OCI-LY1 (cell line): ENCODE measurements at regions not wholly inside any gene's neighbourhood (a gene's known extent, or its start where the extent isn't known, plus 50 kb on each side); places are given as distances from the start of the nearest gene placed in this dataset.

ENCODE experiments used
- H2AFZ ChIP-seq: fragments of 200-600 bp; sonication (generic), shearing (Covaris generic); 2 replicates; pipeline ENCODE4 v1.6.0; 2014; ENCODE audit warnings: antibody characterized with exemption, mild to moderate bottlenecking, low read length
- H3F3A ChIP-seq: fragments of 200-600 bp; sonication (generic), shearing (Covaris generic); 2 replicates; pipeline ENCODE4 v1.6.0; 2014; ENCODE audit warnings: mild to moderate bottlenecking, antibody characterized with exemption, low read length, moderate library complexity; ENCODE audit not compliant: insufficient read depth
- H3K27ac ChIP-seq: fragments of 200-600 bp; sonication (generic); 2 replicates; pipeline ENCODE4 v1.5.1; 2014; ENCODE audit warnings: low read length, mixed run types, mild to moderate bottlenecking, low read depth; ENCODE audit not compliant: poor library complexity, severe bottlenecking
- H3K27me3 ChIP-seq: fragments of 200-600 bp; sonication (generic); 2 replicates; pipeline ENCODE4 v1.6.0; 2014; ENCODE audit warnings: antibody characterized with exemption, mild to moderate bottlenecking, low read length, moderate library complexity; ENCODE audit not compliant: insufficient read depth
- H3K36me3 ChIP-seq: fragments of 200-600 bp; sonication (generic); 2 replicates; pipeline ENCODE4 v1.6.1; 2014; ENCODE audit warnings: mild to moderate bottlenecking, antibody characterized with exemption, low read length, moderate library complexity, mixed read lengths; ENCODE audit not compliant: insufficient read depth
- H3K4me1 ChIP-seq: fragments of 200-600 bp; sonication (generic); 2 replicates; pipeline ENCODE4 v1.5.1; 2014; ENCODE audit warnings: mild to moderate bottlenecking, low read length, moderate library complexity; ENCODE audit not compliant: insufficient read depth, severe bottlenecking
- H3K4me2 ChIP-seq: fragments of 200-600 bp; sonication (generic), shearing (Covaris generic); 2 replicates; pipeline ENCODE4 v1.6.1; 2014; ENCODE audit warnings: low read length
- H3K4me3 ChIP-seq: fragments of 200-600 bp; sonication (generic); 2 replicates; pipeline ENCODE4 v1.5.1; 2014; ENCODE audit warnings: low read length, low read depth, mild to moderate bottlenecking, mixed read lengths; ENCODE audit not compliant: poor library complexity, severe bottlenecking
- H3K79me2 ChIP-seq: fragments of 200-600 bp; shearing (Covaris generic); 2 replicates; pipeline ENCODE4 v1.6.1; 2016; ENCODE audit warnings: mixed run types, low read length, mixed read lengths; ENCODE audit not compliant: insufficient read depth
- H3K9ac ChIP-seq: fragments of 200-600 bp; sonication (generic), shearing (Covaris generic); 2 replicates; pipeline ENCODE4 v1.6.1; 2014; ENCODE audit warnings: mild to moderate bottlenecking, low read length, mixed read lengths
- H3K9me2 ChIP-seq: fragments of 200-600 bp; sonication (generic), shearing (Covaris generic); 2 replicates; pipeline ENCODE4 v1.6.1; 2014; ENCODE audit warnings: low read depth, mild to moderate bottlenecking, low read length, mixed read lengths
- H3K9me3 ChIP-seq: fragments of 200-600 bp; shearing (Covaris generic); 2 replicates; pipeline ENCODE4 v1.6.1; 2014; ENCODE audit warnings: low read length, mixed read lengths
- H4K20me1 ChIP-seq: fragments of 200-600 bp; sonication (generic), shearing (Covaris generic); 2 replicates; pipeline ENCODE4 v1.6.0; 2016; ENCODE audit warnings: mild to moderate bottlenecking, low read length; ENCODE audit not compliant: insufficient read depth
- EZH2 ChIP-seq: fragments of 200-600 bp; sonication (generic), shearing (Covaris generic); IDR thresholded peaks from 2 replicates; pipeline ENCODE4 v1.8.0; 2017; ENCODE audit warnings: borderline replicate concordance, mixed run types, mild to moderate bottlenecking, antibody characterized with exemption, low read length, moderate library complexity, mixed read lengths
- TF ChIP-seq, protein P1 (sequence below): fragments of 200-600 bp; sonication (generic), shearing (Covaris generic); IDR thresholded peaks from 2 replicates; pipeline ENCODE4 v1.5.1; 2017; ENCODE audit warnings: mild to moderate bottlenecking, antibody characterized with exemption, low read length, moderate library complexity, mixed read lengths

DNA sequence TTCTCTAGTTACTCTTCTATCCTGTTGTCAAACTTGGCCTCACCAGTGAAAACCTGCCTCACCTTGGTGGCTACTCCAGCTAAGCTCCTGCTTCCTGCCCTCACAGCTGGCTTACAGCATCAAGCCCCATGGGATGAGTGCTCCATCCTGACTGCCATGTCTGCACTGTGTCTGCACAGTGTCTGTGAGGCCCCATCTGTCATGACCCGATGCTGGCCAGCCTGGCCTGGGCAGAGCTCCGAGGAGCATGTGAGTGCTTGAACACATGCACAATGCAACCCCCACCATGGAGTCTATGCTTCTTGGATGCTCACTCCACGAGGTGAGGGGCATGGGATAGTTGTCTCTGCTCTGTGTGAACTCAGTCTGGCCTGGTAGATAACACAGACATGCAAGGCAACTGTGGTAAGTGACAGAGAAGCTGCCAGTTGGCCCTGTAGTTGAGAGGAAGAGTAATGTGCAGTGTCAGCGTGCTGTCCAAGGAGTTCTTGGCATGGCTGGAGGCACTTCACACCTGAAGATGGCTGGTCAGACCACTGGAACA, 207.1 kb upstream of the ZNF32 start:
- no peaks in the 10 kb centered on the region for H4K20me1 ChIP-seq
- H3K9me3 ChIP-seq: no peaks in the 10 kb centered on the region
- TF ChIP-seq, protein P1, sequence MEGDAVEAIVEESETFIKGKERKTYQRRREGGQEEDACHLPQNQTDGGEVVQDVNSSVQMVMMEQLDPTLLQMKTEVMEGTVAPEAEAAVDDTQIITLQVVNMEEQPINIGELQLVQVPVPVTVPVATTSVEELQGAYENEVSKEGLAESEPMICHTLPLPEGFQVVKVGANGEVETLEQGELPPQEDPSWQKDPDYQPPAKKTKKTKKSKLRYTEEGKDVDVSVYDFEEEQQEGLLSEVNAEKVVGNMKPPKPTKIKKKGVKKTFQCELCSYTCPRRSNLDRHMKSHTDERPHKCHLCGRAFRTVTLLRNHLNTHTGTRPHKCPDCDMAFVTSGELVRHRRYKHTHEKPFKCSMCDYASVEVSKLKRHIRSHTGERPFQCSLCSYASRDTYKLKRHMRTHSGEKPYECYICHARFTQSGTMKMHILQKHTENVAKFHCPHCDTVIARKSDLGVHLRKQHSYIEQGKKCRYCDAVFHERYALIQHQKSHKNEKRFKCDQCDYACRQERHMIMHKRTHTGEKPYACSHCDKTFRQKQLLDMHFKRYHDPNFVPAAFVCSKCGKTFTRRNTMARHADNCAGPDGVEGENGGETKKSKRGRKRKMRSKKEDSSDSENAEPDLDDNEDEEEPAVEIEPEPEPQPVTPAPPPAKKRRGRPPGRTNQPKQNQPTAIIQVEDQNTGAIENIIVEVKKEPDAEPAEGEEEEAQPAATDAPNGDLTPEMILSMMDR: no peak
- no peak for TF ChIP-seq EZH2
- no peak overlapping the region for H3K9ac ChIP-seq
- no peak overlapping the region for H3K4me2 ChIP-seq
- H3K4me1 ChIP-seq: no peaks in the 10 kb centered on the region
- H3K27ac ChIP-seq: no peak overlapping the region
- H3K79me2 ChIP-seq: no peaks in the 10 kb centered on the region
- no peak overlapping the region for H2AFZ ChIP-seq
- no peaks in the 10 kb centered on the region for H3F3A ChIP-seq
- no peaks in the 10 kb centered on the region for H3K27me3 ChIP-seq
- no peaks in the 10 kb centered on the region for H3K9me2 ChIP-seq
- H3K4me3 ChIP-seq: no peak overlapping the region
- no peaks in the 10 kb centered on the region for H3K36me3 ChIP-seq

DNA sequence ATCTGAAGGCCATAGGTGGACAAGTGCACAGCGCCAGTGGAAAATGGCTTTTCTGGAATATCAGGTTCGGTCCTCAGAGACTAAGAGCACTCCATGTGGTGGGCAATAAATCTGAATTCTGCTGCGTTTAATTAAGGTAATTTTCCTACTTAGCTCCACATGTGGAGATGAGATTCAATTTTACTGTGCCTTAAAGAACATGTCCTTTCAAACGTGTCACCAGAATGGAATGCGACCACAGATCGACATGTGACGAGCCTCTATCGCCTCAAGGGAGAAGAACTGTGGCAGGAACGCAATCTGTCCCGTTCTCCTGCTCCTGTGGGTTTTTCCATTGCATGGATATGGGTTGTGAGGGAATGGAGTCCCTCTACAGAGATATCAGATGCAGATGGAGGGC, 205.3 kb upstream of the ZNF32 start:
- H3K79me2 ChIP-seq: no peaks in the 10 kb centered on the region
- H3K4me1 ChIP-seq: no peaks in the 10 kb centered on the region
- H3F3A ChIP-seq: no peaks in the 10 kb centered on the region
- H3K9ac ChIP-seq: no peak overlapping the region
- H3K27ac ChIP-seq: no peak overlapping the region
- H3K36me3 ChIP-seq: no peaks in the 10 kb centered on the region
- no peak for TF ChIP-seq EZH2
- TF ChIP-seq, protein P1: no peak
- no peaks in the 10 kb centered on the region for H3K9me3 ChIP-seq
- no peak overlapping the region for H2AFZ ChIP-seq
- H3K4me2 ChIP-seq: no peak overlapping the region
- H3K9me2 ChIP-seq: no peaks in the 10 kb centered on the region
- H4K20me1 ChIP-seq: no peaks in the 10 kb centered on the region
- H3K27me3 ChIP-seq: no peaks in the 10 kb centered on the region
- no peak overlapping the region for H3K4me3 ChIP-seq

- Histone ChIP-seq H4K20me1 (no peaks in the 10 kb centered on the region), H3K79me2 (no peaks in the 10 kb centered on the region), H3K4me3 (no peak overlapping the region), H3F3A (no peaks in the 10 kb centered on the region), H3K4me2 (no peak overlapping the region), H3K36me3 (no peaks in the 10 kb centered on the region), H3K9ac (no peak overlapping the region), H3K9me3 (no peaks in the 10 kb centered on the region), H3K27ac (no peak overlapping the region), H2AFZ (no peak overlapping the region), H3K4me1 (no peaks in the 10 kb centered on the region), H3K9me2 (no peaks in the 10 kb centered on the region), H3K27me3 (no peaks in the 10 kb centered on the region)
- no peak for TF ChIP-seq EZH2
- TF ChIP-seq, protein P1: no peak
These were observed 204.7 kb upstream of the ZNF32 start for GRCh38 chr10:43853369-43853768.
